RPMI8226 (cell line): ENCODE measurements at regions not wholly inside any gene's neighbourhood (a gene's known extent, or its start where the extent isn't known, plus 50 kb on each side); places are given as distances from the start of the nearest gene placed in this dataset.
"Not testable (repeated sequence)": the region's sequence is repeated elsewhere in the genome, so short reads cannot be mapped to it uniquely, and the experiment has no call there.

ENCODE experiments used
- DNase-seq: peaks from one replicate; pipeline ENCODE4 v3.0.0-alpha.2; 2015

- no peak for DNase-seq
These were observed 169.8 kb downstream of the SPRY2 start for GRCh38 chr13:80171096-80171495.

- DNase-seq = no peak
These were observed 172.7 kb downstream of the SPRY2 start for GRCh38 chr13:80168089-80168850.

- DNase-seq = no peak
These were observed 174.6 kb downstream of the SPRY2 start for GRCh38 chr13:80166352-80166751.

DNA sequence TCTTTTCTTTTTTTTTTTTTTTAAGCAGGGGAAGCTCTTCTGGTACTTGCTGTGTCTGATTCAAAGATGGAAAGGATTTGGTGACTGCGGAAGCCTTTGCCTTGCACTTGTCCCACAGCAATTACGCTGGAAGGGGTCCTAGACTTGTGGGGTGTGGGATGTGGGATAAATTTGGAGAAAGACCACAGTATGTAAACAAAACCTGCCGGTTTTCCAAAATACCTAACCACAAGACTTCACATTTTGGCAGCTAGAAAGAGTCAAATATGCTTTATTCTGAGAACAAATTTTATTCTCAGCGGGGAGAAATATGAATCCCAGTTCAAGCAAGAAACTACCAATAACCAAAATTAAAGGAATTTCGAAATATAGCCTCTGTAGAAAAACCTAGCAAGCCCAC is 176.5 kb downstream of the SPRY2 start:
- no peak for DNase-seq

- DNase-seq = no peak
These were observed 179.0 kb downstream of the SPRY2 start for GRCh38 chr13:80161896-80162295.

GRCh38 chr13:80161219-80161618 is 179.7 kb downstream of the SPRY2 start:
- no peak for DNase-seq

DNA sequence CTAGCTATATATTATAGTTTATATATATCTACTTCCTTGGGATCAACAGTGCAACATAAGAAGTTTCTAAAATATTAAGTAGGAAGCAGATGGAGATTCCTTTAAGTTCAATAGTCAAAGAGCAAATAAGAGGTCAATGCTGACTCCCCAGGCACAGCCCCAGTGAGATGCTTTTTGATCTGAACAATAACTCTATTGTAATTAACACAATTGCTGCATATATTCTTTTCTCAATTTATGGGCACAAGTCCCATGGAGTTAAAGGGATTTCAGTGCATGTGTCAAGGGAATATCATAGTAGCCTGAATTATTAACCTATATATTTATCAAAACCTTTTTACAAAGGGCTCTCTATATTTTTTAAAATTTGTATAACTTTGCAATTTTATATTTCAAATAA is 180.8 kb downstream of the SPRY2 start:
- DNase-seq = no peak

DNA sequence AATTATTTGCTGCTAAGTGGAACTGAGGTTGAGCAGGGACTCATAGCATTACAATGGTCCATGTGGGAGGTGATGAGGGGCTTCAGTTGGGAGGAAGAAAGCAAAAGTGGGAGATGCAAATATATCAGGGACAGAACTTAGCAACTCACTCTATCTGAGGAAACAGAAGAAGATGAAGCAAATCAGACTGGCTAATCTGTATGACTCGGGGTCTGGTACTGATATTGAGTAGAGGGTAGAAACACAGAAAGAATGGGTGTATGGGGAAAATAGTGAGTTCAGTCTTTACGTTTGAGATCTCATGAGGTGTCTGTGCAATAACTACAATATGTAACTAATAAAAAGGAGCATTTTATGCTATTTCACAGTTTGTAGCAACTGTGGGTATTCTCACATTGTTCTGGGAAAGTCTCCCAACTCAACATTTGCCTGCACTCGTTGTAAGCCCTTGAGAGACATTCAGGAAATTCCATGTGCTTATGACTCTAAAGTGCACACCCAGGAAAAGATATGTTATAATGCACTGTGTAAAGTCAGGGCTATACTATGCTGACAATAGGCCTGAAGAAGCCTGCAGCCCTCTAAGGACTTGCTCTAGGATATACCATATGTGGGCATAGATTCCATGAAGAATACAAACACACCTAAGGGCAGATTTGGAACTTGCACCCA is 183.5 kb downstream of the SPRY2 start:
- no peak for DNase-seq

- DNase-seq = not testable (repeated sequence)
These were observed 188.8 kb downstream of the SPRY2 start for GRCh38 chr13:80152142-80152541.

DNA sequence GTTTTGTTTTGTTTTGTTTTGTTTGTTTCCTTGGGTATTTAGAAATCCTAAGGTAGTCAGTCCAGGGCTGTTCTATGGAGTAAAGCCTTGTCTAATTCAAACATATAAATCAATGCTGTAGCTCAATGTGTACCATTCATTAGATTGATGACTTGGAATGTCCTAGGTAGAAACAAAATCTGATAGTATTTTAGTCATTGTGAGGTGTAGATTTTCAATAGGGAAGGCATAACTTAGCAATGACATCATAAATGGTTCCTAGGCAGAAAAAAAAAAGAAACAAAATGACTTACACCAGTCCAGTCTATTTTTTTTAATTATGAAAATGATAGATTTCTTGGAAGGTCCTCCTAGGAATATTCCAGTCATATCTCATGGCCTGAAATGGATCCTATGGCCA is 189.9 kb downstream of the SPRY2 start:
- no peak for DNase-seq

DNA sequence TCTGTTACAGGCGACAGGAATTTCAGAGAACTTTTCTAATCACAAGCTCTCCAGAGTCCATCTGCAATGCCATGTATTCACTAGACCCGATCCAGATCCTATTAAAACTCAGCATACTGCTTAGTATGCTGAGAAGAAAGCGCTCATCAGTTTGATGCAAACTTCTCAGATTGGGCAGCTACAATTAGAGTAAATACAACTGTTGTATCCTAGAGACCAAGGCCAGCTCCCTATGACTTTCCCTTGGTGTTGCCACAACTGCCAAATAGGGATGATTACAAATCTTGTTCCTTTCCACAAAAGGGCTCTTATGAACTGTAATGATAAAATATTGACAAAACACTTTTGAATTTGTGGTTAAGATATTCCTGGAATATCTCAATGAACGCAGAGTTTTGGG is 191.2 kb downstream of the SPRY2 start:
- DNase-seq = no peak

- DNase-seq = no peak
These were observed 195.7 kb downstream of the SPRY2 start for GRCh38 chr13:80145171-80145690.

DNA sequence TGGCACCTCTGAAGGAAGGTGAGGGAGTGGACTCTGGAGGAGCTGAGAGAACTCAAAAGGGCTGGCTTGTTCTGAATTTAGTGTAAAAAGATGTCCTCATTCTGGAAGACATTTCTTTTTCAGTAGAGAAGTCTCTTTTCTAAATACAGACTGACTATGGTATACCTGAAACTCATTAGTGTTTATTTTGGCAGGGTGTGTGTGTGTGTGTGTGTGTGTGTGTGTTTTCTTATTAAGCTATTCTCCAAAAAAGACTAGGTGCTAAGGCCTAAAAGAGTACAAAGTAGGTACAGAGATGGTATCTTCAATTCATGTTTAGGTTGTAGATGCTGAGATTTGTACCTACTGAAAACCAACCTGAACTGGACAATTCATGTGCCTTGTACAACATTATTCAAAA is 196.4 kb downstream of the SPRY2 start:
- no peak for DNase-seq

GRCh38 chr13:80141123-80141849 is 199.6 kb downstream of the SPRY2 start:
- no peak for DNase-seq

DNA sequence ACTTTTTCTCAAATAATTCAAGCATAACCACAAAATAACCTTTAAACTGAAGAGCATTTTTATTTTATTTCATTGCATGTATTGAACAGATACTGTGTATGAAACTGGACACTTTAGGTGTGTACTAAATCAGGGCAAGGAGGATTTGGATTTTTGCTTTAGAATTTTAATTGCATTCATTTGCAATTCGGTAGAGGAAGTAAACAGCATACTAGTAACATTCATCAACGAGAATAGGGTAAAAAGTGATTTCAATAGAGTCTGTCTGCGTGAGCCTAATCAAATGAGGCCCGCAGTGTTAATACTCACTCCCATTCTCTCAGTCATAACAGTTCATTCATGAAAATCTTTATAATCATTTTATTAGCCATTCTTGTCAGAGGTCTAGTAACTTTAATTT is 200.2 kb downstream of the SPRY2 start:
- no peak for DNase-seq

- no peak for DNase-seq
These were observed 201.7 kb downstream of the SPRY2 start for GRCh38 chr13:80139196-80139595.

GRCh38 chr13:80137994-80138393 is 202.9 kb downstream of the SPRY2 start:
- no peak for DNase-seq

DNA sequence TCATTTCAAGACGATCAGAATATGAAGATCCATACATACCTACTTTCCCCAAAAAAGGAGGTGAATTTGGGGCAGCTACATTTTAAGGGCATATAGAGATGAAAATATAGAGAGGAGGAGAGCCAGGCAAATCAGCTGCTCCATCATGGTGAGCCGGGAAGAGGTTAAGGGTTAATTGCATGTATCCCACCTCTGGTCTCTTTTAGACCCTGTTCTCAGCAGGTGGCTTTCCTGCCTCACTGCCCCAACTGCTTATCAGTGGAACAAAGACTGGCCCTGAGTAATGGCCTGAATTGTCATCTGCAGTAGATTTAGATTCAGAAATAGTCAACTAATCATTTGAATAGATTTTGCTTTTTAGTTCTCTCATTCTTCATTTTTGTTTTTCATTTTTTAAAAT is 206.6 kb downstream of the SPRY2 start:
- no peak for DNase-seq

DNA sequence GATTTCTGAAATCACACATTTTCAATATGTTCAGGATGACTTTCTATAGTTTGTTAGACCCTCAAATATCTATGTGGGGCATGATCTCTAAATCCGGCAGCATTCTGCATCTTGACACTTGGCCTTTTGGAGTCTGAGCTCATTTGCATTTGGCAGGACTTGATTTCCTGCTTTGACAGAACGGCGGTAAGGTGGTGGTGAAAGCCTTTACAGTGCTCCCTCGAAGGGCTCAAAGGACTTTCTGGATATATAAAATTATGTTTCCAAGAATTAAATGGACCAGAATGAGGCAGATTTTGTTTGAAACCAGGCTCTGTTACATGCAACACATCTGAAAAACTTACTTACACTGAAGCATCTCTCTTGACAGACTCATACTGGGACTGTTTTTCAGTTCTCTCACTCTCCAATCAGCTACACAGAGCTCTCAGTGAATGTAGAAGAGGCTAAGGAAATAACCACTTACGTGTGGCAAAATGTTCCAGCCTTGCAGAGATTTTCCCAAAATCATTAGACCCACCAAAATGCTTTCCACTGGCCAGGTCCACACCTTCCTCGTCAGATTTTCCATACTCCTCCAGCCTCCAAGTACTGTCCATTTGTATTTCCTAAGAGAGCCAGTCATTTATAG is 207.2 kb downstream of the SPRY2 start:
- DNase-seq = no peak

- DNase-seq = no peak
These were observed 208.0 kb downstream of the SPRY2 start for GRCh38 chr13:80132741-80133601.

DNA sequence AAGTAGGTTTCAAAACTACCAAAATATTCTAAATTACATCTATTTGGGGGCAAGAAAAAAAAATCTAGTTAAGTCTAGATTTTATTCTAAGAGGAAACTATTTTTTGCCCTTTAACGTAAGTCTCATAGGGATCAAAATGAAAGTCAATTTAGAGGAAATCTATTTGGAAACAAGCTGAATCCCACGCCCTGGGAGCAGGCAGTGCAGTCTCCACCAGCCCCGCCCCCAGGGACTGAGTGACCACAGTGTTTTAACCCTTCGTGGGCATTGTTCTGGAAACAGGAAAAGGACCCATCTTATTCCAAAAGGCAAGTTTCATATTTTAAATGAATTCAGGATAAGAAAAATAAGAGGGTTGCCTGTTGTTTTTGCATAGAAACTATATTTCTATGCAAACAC is 209.7 kb downstream of the SPRY2 start:
- no peak for DNase-seq

DNA sequence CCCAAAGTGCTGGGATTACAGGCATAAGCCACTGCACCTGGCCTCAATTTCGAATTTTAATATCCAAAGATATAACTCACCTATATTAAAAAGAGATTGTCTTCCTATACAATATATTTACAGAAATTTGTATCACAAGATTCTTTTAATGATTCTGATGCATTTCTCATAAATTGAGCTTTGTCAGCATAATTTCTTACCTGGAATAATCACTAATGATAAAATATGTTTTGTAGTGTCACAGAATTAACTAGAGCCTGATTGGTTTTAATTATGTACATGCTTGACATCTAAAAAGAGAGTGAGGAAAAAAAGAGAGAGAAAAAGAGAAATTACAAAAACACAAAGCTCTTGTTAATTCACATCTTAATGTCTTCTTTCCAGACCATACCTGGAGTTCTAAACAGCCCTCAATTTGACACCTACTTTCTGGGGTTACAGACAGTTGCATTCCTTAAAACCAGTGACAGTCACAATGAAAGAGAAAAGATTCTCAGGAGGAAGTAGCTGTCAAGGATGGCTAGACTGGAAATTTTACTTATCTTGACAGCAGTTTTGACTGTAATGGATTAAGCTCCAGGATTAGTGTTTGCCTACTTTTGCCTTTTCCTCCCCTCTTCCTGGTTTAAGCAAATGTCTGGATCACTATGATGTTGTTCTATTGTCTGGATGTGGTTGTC is 214.4 kb downstream of the SPRY2 start:
- no peak for DNase-seq
